Upper lobe of left lung (tissue), 6 donors: ENCODE measurements at regions not wholly inside any gene's neighbourhood (a gene's known extent, or its start where the extent isn't known, plus 50 kb on each side); places are given as distances from the start of the nearest gene placed in this dataset.

Experiments used
- ATAC-seq, 2 donors: fragments of 200-7000 bp; cut with Tn5 transposase; one replicate each; pipeline ENCODE4 v1.9.1; 2022; ENCODE audit warnings: mild to moderate bottlenecking in 2 of 2, moderate library complexity in 2 of 2; ENCODE audit not compliant: low FRiP score in 2 of 2
- DNase-seq, 2 donors: peaks; one replicate each; pipeline ENCODE4 v3.0.0-alpha.2; 2019 to 2020
- H3K27ac ChIP-seq, 4 donors: fragments of 200-600 bp; sonication (generic); one replicate each; pipeline ENCODE4 v1.5.1; 2016 to 2019
- H3K27me3 ChIP-seq, 4 donors: fragments of 200-600 bp; sonication (generic); one replicate each; pipeline ENCODE4 v1.5.1; 2017 to 2019
- H3K36me3 ChIP-seq, 4 donors: fragments of 200-600 bp; sonication (generic); one replicate each; pipeline ENCODE4 v1.5.1; 2016 to 2019
- H3K4me1 ChIP-seq, 4 donors: fragments of 200-600 bp; sonication (generic); one replicate each; pipeline ENCODE4 v1.5.1; 2018 to 2019
- H3K4me3 ChIP-seq, 4 donors: fragments of 200-600 bp; sonication (generic); one replicate each; pipeline ENCODE4 v1.5.1; 2017 to 2019; ENCODE audit warnings: mild to moderate bottlenecking in 2 of 4, moderate library complexity in 1 of 4
- H3K9me3 ChIP-seq, 4 donors: fragments of 200-600 bp; sonication (generic); one replicate each; pipeline ENCODE4 v1.5.1; 2018 to 2019
- CTCF ChIP-seq, 6 experiments: fragments of 450-650 bp in 4 of 6; fragments of 200-600 bp in 2 of 6; sonication (generic) in 2 of 6; IDR thresholded peaks; one replicate each; pipeline ENCODE4 v1.5.1; 2016 to 2019; ENCODE audit warnings: antibody characterized with exemption in 6 of 6
- EP300 ChIP-seq, 4 donors: sonication (generic); formaldehyde crosslinking; IDR thresholded peaks; one replicate each; pipeline ENCODE4 v1.5.1; 2017; ENCODE audit warnings: antibody characterized with exemption in 4 of 4, control low read depth in 2 of 4
- POLR2A ChIP-seq, 4 donors: fragments of 450-650 bp; IDR thresholded peaks; one replicate each; pipeline ENCODE4 v1.5.1; 2016 to 2017; ENCODE audit warnings: antibody characterized with exemption in 4 of 4, mild to moderate bottlenecking in 2 of 4
- POLR2AphosphoS5 ChIP-seq, 2 donors: sonication (generic); formaldehyde crosslinking; IDR thresholded peaks; one replicate each; pipeline ENCODE4 v1.5.1; 2017; ENCODE audit warnings: antibody characterized with exemption in 2 of 2
- WGBS, 2 donors: methylation state at CpG; one replicate each; pipeline ENCODE4 v1.1.5; 2017 to 2018; 5-methylcytosine and 5-hydroxymethylcytosine counted together
- donor health status: DM: no; HTN: no; CAD: no; lungs with moderate emphysema.
- donor health status: DM: no; HTN: yes; CAD: no; lungs with severe emphysema.

GRCh38 chr13:94780421-94780820 lies 68.1 kb upstream of the SOX21 start:
- ATAC-seq = no peak

DNA sequence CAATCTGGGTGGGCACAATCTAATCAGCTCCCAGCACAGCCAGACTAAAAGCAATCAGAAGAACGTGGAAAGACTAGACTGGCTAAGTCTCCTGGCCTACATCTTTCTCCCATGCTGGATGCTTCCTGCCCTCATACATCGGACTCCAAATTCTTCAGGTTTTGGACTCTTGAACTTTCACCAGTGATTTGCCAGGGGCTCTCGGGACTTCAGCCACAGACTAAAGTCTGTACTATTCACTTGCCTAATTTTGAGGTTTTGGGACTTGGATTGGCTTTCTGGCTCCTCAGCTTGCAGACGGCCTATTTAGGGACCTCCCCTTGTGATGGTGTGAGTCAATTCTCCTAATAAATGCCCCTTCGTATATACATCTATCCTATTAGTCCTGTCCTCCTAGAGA lies 66.6 kb upstream of the SOX21 start:
- DNase-seq = no peak
- no peaks in the 10 kb centered on the region for H3K9me3 ChIP-seq
- no peaks in the 10 kb centered on the region for H3K27me3 ChIP-seq
- no peak overlapping the region for H3K4me3 ChIP-seq
- 78 to 82% methylated on average over 5 of the region's 5 CpGs for WGBS, 2 donors
- no peak for ATAC-seq
- H3K27ac ChIP-seq = no peak overlapping the region
- no peak for TF ChIP-seq POLR2AphosphoS5 (IDR thresholded peaks at IDR 0.05)
- no peak for TF ChIP-seq CTCF (IDR thresholded peaks at IDR 0.05)
- TF ChIP-seq POLR2A (IDR thresholded peaks at IDR 0.05) = no peak
- no peak for TF ChIP-seq EP300 (IDR thresholded peaks at IDR 0.05)
- no peaks in the 10 kb centered on the region for H3K4me1 ChIP-seq
- no peaks in the 10 kb centered on the region for H3K36me3 ChIP-seq

More at GRCh38 chr13:94780421-94780820, 68.1 kb upstream of the SOX21 start:
- WGBS, 2 donors = 82 to 84% methylated on average over 4 of the region's 4 CpGs
- Histone ChIP-seq H3K36me3 (no peaks in the 10 kb centered on the region), H3K27ac (no peak overlapping the region), H3K4me3 (no peak overlapping the region), H3K9me3 (no peaks in the 10 kb centered on the region), H3K27me3 (no peaks in the 10 kb centered on the region), H3K4me1 (no peaks in the 10 kb centered on the region)
- no peak for DNase-seq
- TF ChIP-seq CTCF (IDR thresholded peaks at IDR 0.05) (no peak), POLR2AphosphoS5 (IDR thresholded peaks at IDR 0.05) (no peak), EP300 (IDR thresholded peaks at IDR 0.05) (no peak), POLR2A (IDR thresholded peaks at IDR 0.05) (no peak)

DNA sequence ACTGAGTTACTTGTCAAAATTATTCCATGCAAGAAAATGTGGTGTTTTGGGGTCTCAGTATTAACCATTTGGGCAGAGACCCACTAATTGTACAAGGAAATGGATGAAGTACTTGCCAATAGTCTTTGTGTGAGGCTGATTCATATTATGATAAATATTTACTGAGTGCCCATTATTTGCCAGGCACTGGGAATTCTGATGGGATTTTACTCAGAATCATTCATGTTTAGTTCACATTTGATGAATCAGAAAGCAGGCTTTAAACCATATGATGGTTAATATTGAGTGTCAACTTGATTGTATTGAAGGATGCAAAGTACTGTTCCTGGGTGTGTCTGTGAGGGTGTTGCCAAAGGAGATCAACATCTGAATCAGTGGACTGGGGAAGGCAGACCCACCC lies 66.2 kb upstream of the SOX21 start:
- no peak for DNase-seq
- Histone ChIP-seq H3K4me1 (no peaks in the 10 kb centered on the region), H3K4me3 (no peak overlapping the region), H3K36me3 (no peaks in the 10 kb centered on the region), H3K27me3 (no peaks in the 10 kb centered on the region), H3K9me3 (no peaks in the 10 kb centered on the region), H3K27ac (no peak overlapping the region)
- ATAC-seq = no peak
- TF ChIP-seq EP300 (IDR thresholded peaks at IDR 0.05) (no peak), CTCF (IDR thresholded peaks at IDR 0.05) (no peak), POLR2A (IDR thresholded peaks at IDR 0.05) (no peak), POLR2AphosphoS5 (IDR thresholded peaks at IDR 0.05) (no peak)

GRCh38 chr13:94776956-94777355 lies 64.6 kb upstream of the SOX21 start:
- no peak for DNase-seq
- no peak for ATAC-seq
- Histone ChIP-seq H3K4me3 (no peak overlapping the region), H3K9me3 (no peaks in the 10 kb centered on the region), H3K27me3 (no peaks in the 10 kb centered on the region), H3K36me3 (no peaks in the 10 kb centered on the region), H3K4me1 (no peaks in the 10 kb centered on the region), H3K27ac (no peak overlapping the region)
- WGBS, 2 donors = 59 to 80% methylated on average over 1 of the region's 1 CpG
- TF ChIP-seq POLR2AphosphoS5 (IDR thresholded peaks at IDR 0.05) = no peak
- TF ChIP-seq CTCF (IDR thresholded peaks at IDR 0.05) = no peak
- TF ChIP-seq POLR2A (IDR thresholded peaks at IDR 0.05) = no peak
- TF ChIP-seq EP300 (IDR thresholded peaks at IDR 0.05) = no peak

DNA sequence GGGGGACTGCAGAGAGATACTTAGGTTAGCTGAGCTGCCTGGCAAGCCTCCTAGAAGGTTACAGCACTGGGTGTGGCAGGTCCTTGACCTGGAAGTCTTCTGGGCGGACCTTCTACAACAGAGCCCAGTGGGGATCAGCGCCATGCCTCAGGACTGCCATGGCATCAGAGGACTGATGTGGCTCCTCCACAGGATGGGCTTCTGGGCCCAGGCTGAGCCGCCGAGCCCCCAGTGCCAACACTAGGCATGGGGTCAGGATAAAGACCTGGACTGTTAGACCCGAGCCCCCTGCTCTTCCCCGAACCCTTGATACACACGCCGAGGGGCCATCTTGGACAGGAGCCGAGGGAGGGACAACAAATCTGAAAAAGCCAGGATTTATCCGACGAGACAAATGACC lies 64.0 kb upstream of the SOX21 start:
- no peak overlapping the region for H3K27ac ChIP-seq
- H3K4me1 ChIP-seq = no peaks in the 10 kb centered on the region
- peak in 1 of 2 donors; percentile 24 for ATAC-seq
- no peak overlapping the region for H3K4me3 ChIP-seq
- WGBS, 2 donors = 90 to 96% methylated on average over 11 of the region's 11 CpGs
- DNase-seq = peak in 1 of 2 donors; percentile 46
- no peaks in the 10 kb centered on the region for H3K9me3 ChIP-seq
- TF ChIP-seq CTCF (IDR thresholded peaks at IDR 0.05) (no peak), POLR2AphosphoS5 (IDR thresholded peaks at IDR 0.05) (no peak), EP300 (IDR thresholded peaks at IDR 0.05) (no peak), POLR2A (IDR thresholded peaks at IDR 0.05) (no peak)
- no peaks in the 10 kb centered on the region for H3K27me3 ChIP-seq
- no peaks in the 10 kb centered on the region for H3K36me3 ChIP-seq
